ENCODE measurements at regions not wholly inside any gene's neighbourhood (a gene's known extent, or its start where the extent isn't known, plus 50 kb on each side); places are given as distances from the start of the nearest gene placed in this dataset.

DNA sequence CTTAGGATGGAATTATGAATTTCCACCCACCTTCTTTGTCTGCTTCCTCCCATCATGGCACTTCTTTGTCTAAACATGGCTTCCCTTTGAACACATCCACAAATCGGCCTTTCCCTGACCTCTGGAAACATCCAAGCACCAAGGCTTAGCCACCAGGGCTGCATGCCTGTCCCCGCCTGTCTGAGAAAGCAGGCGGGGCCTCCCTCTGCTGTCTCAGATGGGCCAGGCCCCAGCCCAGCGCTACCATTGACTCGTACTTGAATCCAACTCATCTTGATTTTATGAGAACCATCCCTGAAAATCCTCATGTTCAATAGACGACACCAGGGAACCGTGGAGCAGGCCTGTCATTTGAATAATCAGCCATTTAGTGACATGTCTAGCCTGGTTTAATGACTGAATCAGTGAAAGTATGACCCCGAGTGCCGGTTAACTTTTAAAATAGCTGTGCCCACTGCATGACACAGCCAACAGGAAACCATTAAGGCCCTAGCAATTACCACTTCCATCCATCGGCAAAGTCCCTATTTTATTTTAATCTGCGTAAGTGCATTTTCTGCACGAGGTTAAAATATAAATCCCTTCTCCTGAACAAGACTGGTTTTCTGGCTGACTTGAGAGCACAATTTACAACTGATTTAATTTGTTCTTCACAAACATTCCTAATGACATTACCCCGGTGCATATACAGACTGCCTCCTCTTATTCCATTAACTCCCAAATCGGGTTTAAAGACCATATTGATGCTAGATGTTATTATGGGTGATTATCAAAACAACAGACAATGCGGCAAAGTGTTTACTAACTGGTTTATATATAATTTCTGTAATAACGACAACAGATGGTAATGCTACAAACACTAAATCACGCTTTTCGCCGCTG, 194.7 kb downstream of the BUB3 start:
- Histone ChIP-seq H3K27ac (replicated peaks) (no peak overlapping the region), H3K27me3 (ENCODE audit: insufficient read depth, poor library complexity, severe bottlenecking) (no peaks in the 10 kb centered on the region), H3K4me3 (replicated peaks; ENCODE audit: insufficient read depth, low read length) (no peak overlapping the region)
- TF ChIP-seq CTCF (IDR thresholded peaks at IDR 0.05; ENCODE audit: insufficient read depth, low read length) (no peak), GABPA (IDR thresholded peaks at IDR 0.05; ENCODE audit: low read depth) (no peak), SPI1 (IDR thresholded peaks at IDR 0.05; ENCODE audit: borderline replicate concordance, low read depth) (no peak), POLR2AphosphoS5 (IDR thresholded peaks at IDR 0.05; ENCODE audit: low read depth) (no peak)
- TF ChIP-seq, protein P1, sequence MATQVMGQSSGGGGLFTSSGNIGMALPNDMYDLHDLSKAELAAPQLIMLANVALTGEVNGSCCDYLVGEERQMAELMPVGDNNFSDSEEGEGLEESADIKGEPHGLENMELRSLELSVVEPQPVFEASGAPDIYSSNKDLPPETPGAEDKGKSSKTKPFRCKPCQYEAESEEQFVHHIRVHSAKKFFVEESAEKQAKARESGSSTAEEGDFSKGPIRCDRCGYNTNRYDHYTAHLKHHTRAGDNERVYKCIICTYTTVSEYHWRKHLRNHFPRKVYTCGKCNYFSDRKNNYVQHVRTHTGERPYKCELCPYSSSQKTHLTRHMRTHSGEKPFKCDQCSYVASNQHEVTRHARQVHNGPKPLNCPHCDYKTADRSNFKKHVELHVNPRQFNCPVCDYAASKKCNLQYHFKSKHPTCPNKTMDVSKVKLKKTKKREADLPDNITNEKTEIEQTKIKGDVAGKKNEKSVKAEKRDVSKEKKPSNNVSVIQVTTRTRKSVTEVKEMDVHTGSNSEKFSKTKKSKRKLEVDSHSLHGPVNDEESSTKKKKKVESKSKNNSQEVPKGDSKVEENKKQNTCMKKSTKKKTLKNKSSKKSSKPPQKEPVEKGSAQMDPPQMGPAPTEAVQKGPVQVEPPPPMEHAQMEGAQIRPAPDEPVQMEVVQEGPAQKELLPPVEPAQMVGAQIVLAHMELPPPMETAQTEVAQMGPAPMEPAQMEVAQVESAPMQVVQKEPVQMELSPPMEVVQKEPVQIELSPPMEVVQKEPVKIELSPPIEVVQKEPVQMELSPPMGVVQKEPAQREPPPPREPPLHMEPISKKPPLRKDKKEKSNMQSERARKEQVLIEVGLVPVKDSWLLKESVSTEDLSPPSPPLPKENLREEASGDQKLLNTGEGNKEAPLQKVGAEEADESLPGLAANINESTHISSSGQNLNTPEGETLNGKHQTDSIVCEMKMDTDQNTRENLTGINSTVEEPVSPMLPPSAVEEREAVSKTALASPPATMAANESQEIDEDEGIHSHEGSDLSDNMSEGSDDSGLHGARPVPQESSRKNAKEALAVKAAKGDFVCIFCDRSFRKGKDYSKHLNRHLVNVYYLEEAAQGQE (IDR thresholded peaks at IDR 0.05; ENCODE audit: insufficient replicate concordance, low read depth), result no peak
- DNase-seq (ENCODE audit: low read depth in 1 of 2, low spot score in 1 of 2), result no peak

DNA sequence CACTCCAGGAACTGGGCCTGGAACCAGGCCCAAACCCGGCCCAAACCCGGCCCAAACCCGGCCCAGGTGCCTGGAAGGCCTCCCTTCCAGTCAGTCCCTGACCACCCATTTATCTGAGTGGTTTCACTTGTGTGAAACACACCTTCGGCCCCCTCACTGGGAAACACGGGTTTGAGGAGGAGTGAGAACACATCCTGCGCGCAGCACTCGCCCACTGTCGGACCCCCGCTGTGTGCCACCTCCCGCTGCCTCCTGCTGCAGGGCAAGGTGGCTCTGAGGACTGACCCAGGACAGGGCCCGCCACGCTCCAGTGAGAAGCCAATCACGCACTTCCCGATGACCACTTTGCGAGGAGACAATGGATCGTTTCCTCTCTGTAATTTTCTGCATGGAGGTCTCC, 197.5 kb downstream of the BUB3 start:
- Histone ChIP-seq H3K27ac (replicated peaks) (no peak overlapping the region), H3K4me3 (replicated peaks; ENCODE audit: insufficient read depth, low read length) (no peak overlapping the region), H3K27me3 (ENCODE audit: insufficient read depth, poor library complexity, severe bottlenecking) (no peaks in the 10 kb centered on the region)
- no peak for DNase-seq (ENCODE audit: low read depth in 1 of 2, low spot score in 1 of 2)
- no peak for TF ChIP-seq POLR2AphosphoS5 (IDR thresholded peaks at IDR 0.05; ENCODE audit: low read depth)
- TF ChIP-seq, protein P1 (IDR thresholded peaks at IDR 0.05; ENCODE audit: insufficient replicate concordance, low read depth), result no peak
- no peak for TF ChIP-seq GABPA (IDR thresholded peaks at IDR 0.05; ENCODE audit: low read depth)
- TF ChIP-seq SPI1 (IDR thresholded peaks at IDR 0.05; ENCODE audit: borderline replicate concordance, low read depth), result no peak
- no peak for TF ChIP-seq CTCF (IDR thresholded peaks at IDR 0.05; ENCODE audit: insufficient read depth, low read length)

DNA sequence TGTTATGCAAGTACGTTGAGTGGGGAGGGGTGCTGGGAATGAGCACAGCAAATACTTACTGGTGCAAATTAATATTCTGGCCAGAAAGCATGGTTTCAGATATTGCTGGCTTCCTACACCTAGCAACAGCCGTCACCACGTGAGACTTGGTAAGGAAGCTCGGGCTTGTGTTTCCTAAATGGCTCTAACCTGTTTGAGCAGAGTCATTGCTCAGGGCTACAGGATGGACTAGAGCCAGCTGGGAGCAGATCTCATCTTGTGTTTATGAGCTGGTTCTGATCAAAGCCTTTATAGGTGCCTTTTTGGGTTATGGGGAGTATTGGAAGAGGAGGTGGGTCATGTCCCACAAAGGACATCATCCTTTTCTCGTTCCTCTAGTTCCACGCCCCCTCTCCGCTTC, 200.3 kb downstream of the BUB3 start:
- Histone ChIP-seq H3K27me3 (ENCODE audit: insufficient read depth, poor library complexity, severe bottlenecking) (no peaks in the 10 kb centered on the region), H3K27ac (replicated peaks) (no peak overlapping the region), H3K4me3 (replicated peaks; ENCODE audit: insufficient read depth, low read length) (no peak overlapping the region)
- TF ChIP-seq GABPA (IDR thresholded peaks at IDR 0.05; ENCODE audit: low read depth) (no peak), CTCF (IDR thresholded peaks at IDR 0.05; ENCODE audit: insufficient read depth, low read length) (no peak), POLR2AphosphoS5 (IDR thresholded peaks at IDR 0.05; ENCODE audit: low read depth) (no peak), SPI1 (IDR thresholded peaks at IDR 0.05; ENCODE audit: borderline replicate concordance, low read depth) (no peak)
- TF ChIP-seq, protein P1 (IDR thresholded peaks at IDR 0.05; ENCODE audit: insufficient replicate concordance, low read depth), result no peak
- DNase-seq (ENCODE audit: low read depth in 1 of 2, low spot score in 1 of 2), result no peak
